ENCODE measurements at regions not wholly inside any gene's neighbourhood (a gene's known extent, or its start where the extent isn't known, plus 50 kb on each side); places are given as distances from the start of the nearest gene placed in this dataset.

GRCh38 chr4:127048376-127049044, 584.2 kb upstream of the INTU start:
- Histone ChIP-seq H3K9ac (ENCODE audit: insufficient read depth, low read depth, low read length) (no peak overlapping the region), H3K4me2 (ENCODE audit: low read depth, low read length) (no peak overlapping the region), H3K27me3 (ENCODE audit: control insufficient read depth in 1 of 2, insufficient read depth in 2 of 2, low read length in 2 of 2) (no peaks in the 10 kb centered on the region; a peak in 1 of 5 replicates), H4K20me1 (ENCODE audit: insufficient read depth, low read length) (no peaks in the 10 kb centered on the region), H3K9me3 (ENCODE audit: low read length) (no peaks in the 10 kb centered on the region), H3K79me2 (ENCODE audit: insufficient read depth, low read length) (no peaks in the 10 kb centered on the region), H3K4me1 (ENCODE audit: insufficient read depth, low read length) (no peaks in the 10 kb centered on the region), H3K36me3 (replicated peaks in 1 of 2; ENCODE audit: control insufficient read depth in 1 of 2, insufficient read depth in 2 of 2, low read length in 2 of 2) (no peaks in the 10 kb centered on the region), H3K4me3 (replicated peaks in 1 of 3; ENCODE audit: insufficient read depth in 1 of 3, low read depth in 2 of 3, low read length in 3 of 3) (no peak overlapping the region), H3K27ac (ENCODE audit: extremely low read length, insufficient read depth, low read length) (no peak overlapping the region), H2AFZ (ENCODE audit: low read length) (no peak overlapping the region)
- 14% methylated on average over 3 of the region's 3 CpGs for WGBS (ENCODE audit: low lambda C conversion rate)
- ChIA-PET CTCF (ENCODE audit: low intra/inter-chr PET ratio, low total read pairs) (no interaction called here), POLR2A (no interaction called here)
- in situ Hi-C loops (cut with HindIII; ENCODE audit: extremely low pct_ligation_motif_present, low pct_unique_long_range_greater_than_20kb): no loop called here
- ATAC-seq: no peak
- TF ChIP-seq ZNF678 (CRISPR knock-in tag; IDR thresholded peaks at IDR 0.05) (no peak), ZNF276 (CRISPR knock-in tag; IDR thresholded peaks at IDR 0.05; ENCODE audit: low read depth) (no peak), ZNF770 (CRISPR knock-in tag; IDR thresholded peaks at IDR 0.05) (no peak)
- no peak for FAIRE-seq
- BruUV-seq (replicated peaks): no TSS peak
- no peak for DNase-seq (ENCODE audit: low spot score)
- intact Hi-C loops (cut with micrococcal nuclease; ENCODE audit: unreplicated experiment): no loop called here

DNA sequence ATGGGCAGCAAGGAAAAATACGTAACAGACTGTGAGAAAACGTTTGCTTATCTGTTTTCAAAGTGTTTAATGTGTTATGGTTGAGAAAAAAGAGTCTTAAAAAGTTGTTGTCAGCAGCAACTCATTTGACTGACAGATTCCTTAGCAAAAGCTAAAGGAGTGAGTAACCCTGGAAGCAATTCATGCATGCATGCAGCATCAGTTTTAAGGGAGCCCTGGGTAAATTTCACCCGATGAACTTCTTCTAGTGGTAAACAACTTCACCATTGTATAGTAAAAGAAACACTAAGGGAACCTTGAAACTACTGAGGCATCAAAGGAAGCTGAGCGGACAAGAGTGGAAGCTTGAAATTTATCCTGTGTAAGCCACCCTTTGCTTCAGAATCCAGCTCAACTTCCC, 583.2 kb upstream of the INTU start:
- no TSS peak for BruUV-seq (replicated peaks)
- Histone ChIP-seq H3K4me2 (ENCODE audit: low read depth, low read length) (no peak overlapping the region), H3K9me3 (ENCODE audit: low read length) (no peaks in the 10 kb centered on the region), H3K79me2 (ENCODE audit: insufficient read depth, low read length) (no peaks in the 10 kb centered on the region), H3K27me3 (ENCODE audit: control insufficient read depth in 1 of 2, insufficient read depth in 2 of 2, low read length in 2 of 2) (no peaks in the 10 kb centered on the region), H3K4me1 (ENCODE audit: insufficient read depth, low read length) (no peaks in the 10 kb centered on the region), H3K27ac (ENCODE audit: extremely low read length, insufficient read depth, low read length) (no peak overlapping the region), H2AFZ (ENCODE audit: low read length) (no peak overlapping the region), H3K9ac (ENCODE audit: insufficient read depth, low read depth, low read length) (no peak overlapping the region), H3K36me3 (replicated peaks in 1 of 2; ENCODE audit: control insufficient read depth in 1 of 2, insufficient read depth in 2 of 2, low read length in 2 of 2) (no peaks in the 10 kb centered on the region), H4K20me1 (ENCODE audit: insufficient read depth, low read length) (no peaks in the 10 kb centered on the region), H3K4me3 (replicated peaks in 1 of 3; ENCODE audit: insufficient read depth in 1 of 3, low read depth in 2 of 3, low read length in 3 of 3) (no peak overlapping the region)
- 2% methylated on average over 4 of the region's 4 CpGs for WGBS (ENCODE audit: low lambda C conversion rate)
- DNase-seq (ENCODE audit: low spot score): no peak
- no peak for FAIRE-seq
- CTCF ChIA-PET (ENCODE audit: low intra/inter-chr PET ratio, low total read pairs): no interaction called here
- intact Hi-C loops (cut with micrococcal nuclease; ENCODE audit: unreplicated experiment): no loop called here
- ATAC-seq: no peak
- POLR2A ChIA-PET: no interaction called here
- in situ Hi-C loops (cut with HindIII; ENCODE audit: extremely low pct_ligation_motif_present, low pct_unique_long_range_greater_than_20kb): no loop called here
- TF ChIP-seq TARDBP (CRISPR knock-in tag; IDR thresholded peaks at IDR 0.05) (no peak), ZNF234 (CRISPR knock-in tag; conservative IDR thresholded peaks at IDR 0.05) (no peak), GABPA (IDR thresholded peaks at IDR 0.05; ENCODE audit: low read depth, low read length) (no peak), GABPA (CRISPR knock-in tag; IDR thresholded peaks at IDR 0.05; ENCODE audit: low read depth) (no peak), GPN1 (CRISPR knock-in tag; IDR thresholded peaks at IDR 0.05; ENCODE audit: borderline replicate concordance) (no peak), MEIS2 (CRISPR knock-in tag; IDR thresholded peaks at IDR 0.05) (no peak), LBX2 (CRISPR knock-in tag; IDR thresholded peaks at IDR 0.05; ENCODE audit: borderline replicate concordance) (no peak), HES4 (CRISPR knock-in tag; IDR thresholded peaks at IDR 0.05; ENCODE audit: borderline replicate concordance) (no peak), ZNF550 (CRISPR knock-in tag; IDR thresholded peaks at IDR 0.05; ENCODE audit: borderline replicate concordance) (no peak), HIVEP1 (CRISPR knock-in tag; IDR thresholded peaks at IDR 0.05) (no peak), HNRNPL (IDR thresholded peaks at IDR 0.05; ENCODE audit: low read depth, low read length) (no peak), HOXA3 (CRISPR knock-in tag; IDR thresholded peaks at IDR 0.05) (no peak), CCAR2 (optimal IDR thresholded peaks at IDR 0.05; ENCODE audit: low read depth, low read length) (no peak)
